ENCODE measurements at regions not wholly inside any gene's neighbourhood (a gene's known extent, or its start where the extent isn't known, plus 50 kb on each side); places are given as distances from the start of the nearest gene placed in this dataset.

DNA sequence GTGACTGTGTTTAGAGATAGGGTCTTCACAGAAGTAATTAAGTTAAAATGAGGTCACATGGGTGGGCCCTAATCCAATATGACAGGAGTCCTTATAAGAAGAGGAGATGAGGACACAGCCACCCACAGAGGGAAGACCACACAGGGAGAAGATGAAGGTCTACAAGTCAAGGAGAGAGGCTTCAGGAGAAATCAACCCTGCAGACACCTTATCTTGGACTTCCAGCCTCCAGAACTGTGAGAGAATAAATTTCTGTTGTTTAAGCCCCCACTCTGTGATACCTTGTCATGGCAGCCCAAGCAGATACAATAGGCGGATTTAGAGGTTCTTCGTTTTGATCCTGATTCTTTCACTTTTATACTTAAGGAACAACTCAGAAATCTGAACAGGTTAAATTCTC, 63.5 kb upstream of the NEDD9 start:
- no peak for TF ChIP-seq CTCF (IDR thresholded peaks at IDR 0.05; ENCODE audit: low read depth, low read length, poor library complexity, severe bottlenecking)
- no peak for TF ChIP-seq EZH2phosphoT487 (IDR thresholded peaks at IDR 0.05; ENCODE audit: borderline replicate concordance, low read length)
